Fibroblast of villous mesenchyme (primary cell): ENCODE measurements at regions not wholly inside any gene's neighbourhood (a gene's known extent, or its start where the extent isn't known, plus 50 kb on each side); places are given as distances from the start of the nearest gene placed in this dataset.

Experiments used
- DNase-seq: peaks from one replicate; pipeline ENCODE4 v3.0.0-alpha.2; 2010; ENCODE audit warnings: low read depth
- H3K4me3 ChIP-seq: 2 replicates; pipeline ENCODE4 v1.5.1; 2011; ENCODE audit warnings: low read depth, mild to moderate bottlenecking, low read length
- CTCF ChIP-seq: IDR thresholded peaks from 2 replicates; pipeline ENCODE4 v1.5.1; 2012; ENCODE audit warnings: low read depth, mild to moderate bottlenecking, low read length; ENCODE audit not compliant: insufficient read depth

- DNase-seq, result no peak
- H3K4me3 ChIP-seq, result no peak overlapping the region
- no peak for TF ChIP-seq CTCF
Measured at GRCh38 chr5:62197697-62198096, 108.3 kb upstream of the KIF2A start.

- DNase-seq, result no peak
- no peak overlapping the region for H3K4me3 ChIP-seq
- TF ChIP-seq CTCF, result no peak
Measured at GRCh38 chr5:62198421-62198820, 107.6 kb upstream of the KIF2A start.

- no peak for TF ChIP-seq CTCF
- no peak overlapping the region for H3K4me3 ChIP-seq
- DNase-seq, result no peak
Measured at GRCh38 chr5:62199792-62200716, 106.0 kb upstream of the KIF2A start.

- TF ChIP-seq CTCF, result peak; percentile 27
- peak; percentile 8 for DNase-seq
- H3K4me3 ChIP-seq, result no peak overlapping the region
Measured at GRCh38 chr5:62206150-62206829, 99.7 kb upstream of the KIF2A start.

GRCh38 chr5:62208218-62208852 is 97.7 kb upstream of the KIF2A start:
- no peak overlapping the region for H3K4me3 ChIP-seq
- DNase-seq, result no peak
- no peak for TF ChIP-seq CTCF

GRCh38 chr5:62211405-62211804 is 94.6 kb upstream of the KIF2A start:
- no peak for DNase-seq
- no peak overlapping the region for H3K4me3 ChIP-seq
- no peak for TF ChIP-seq CTCF
